H9 (cell line): ENCODE measurements at regions not wholly inside any gene's neighbourhood (a gene's known extent, or its start where the extent isn't known, plus 50 kb on each side); places are given as distances from the start of the nearest gene placed in this dataset.

ENCODE experiments used
- DNase-seq: peaks from one replicate; pipeline ENCODE4 v3.0.0-alpha.2; 2017
- H2AFZ ChIP-seq: one replicate; pipeline ENCODE4 v1.6.1; 2013; ENCODE audit warnings: mild to moderate bottlenecking, low read length, control low read depth, moderate library complexity
- H2AK5ac ChIP-seq: 2 replicates; pipeline ENCODE4 v1.6.1; 2013; ENCODE audit warnings: low read length, control low read depth, mixed read lengths; ENCODE audit not compliant: insufficient read length
- H2BK120ac ChIP-seq: one replicate; pipeline ENCODE4 v1.6.1; 2013; ENCODE audit warnings: low read depth, mild to moderate bottlenecking, low read length, control low read depth, inconsistent platforms; ENCODE audit not compliant: poor library complexity, severe bottlenecking
- H2BK12ac ChIP-seq: 2 replicates; pipeline ENCODE4 v1.6.1; 2013; ENCODE audit warnings: low read length, control low read depth, mixed read lengths, low read depth; ENCODE audit not compliant: insufficient read length
- H2BK15ac ChIP-seq: 2 replicates; pipeline ENCODE4 v1.6.1; 2013; ENCODE audit warnings: low read depth, low read length, control low read depth
- H2BK20ac ChIP-seq: one replicate; pipeline ENCODE4 v1.6.1; 2013; ENCODE audit warnings: low read depth, mild to moderate bottlenecking, low read length, control low read depth, inconsistent platforms; ENCODE audit not compliant: poor library complexity, severe bottlenecking
- H2BK5ac ChIP-seq: 2 replicates; pipeline ENCODE4 v1.6.1; 2013; ENCODE audit warnings: low read length, control low read depth, mixed read lengths; ENCODE audit not compliant: insufficient read length
- H3K14ac ChIP-seq: 2 replicates; pipeline ENCODE4 v1.6.1; 2013; ENCODE audit warnings: low read length, control low read depth; ENCODE audit not compliant: insufficient read depth
- H3K18ac ChIP-seq: 2 replicates; pipeline ENCODE4 v1.6.1; 2013; ENCODE audit warnings: low read depth, mild to moderate bottlenecking, mixed read lengths, low read length, control low read depth; ENCODE audit not compliant: insufficient read length
- H3K23ac ChIP-seq: 2 replicates; pipeline ENCODE4 v1.6.1; 2013; ENCODE audit warnings: low read length, control low read depth, mixed read lengths, low read depth; ENCODE audit not compliant: insufficient read length
- H3K23me2 ChIP-seq: 2 replicates; pipeline ENCODE4 v1.6.1; 2013; ENCODE audit warnings: low read depth, mild to moderate bottlenecking, mixed read lengths, low read length, control low read depth; ENCODE audit not compliant: insufficient read length, poor library complexity, severe bottlenecking
- H3K27ac ChIP-seq: 2 replicates; pipeline ENCODE4 v1.5.1; 2013; ENCODE audit warnings: low read length, control low read depth, mixed read lengths, low read depth; ENCODE audit not compliant: insufficient read length
- H3K27me3 ChIP-seq: 2 replicates; pipeline ENCODE4 v1.6.1; 2013; ENCODE audit warnings: low read length, control low read depth, inconsistent platforms; ENCODE audit not compliant: insufficient read depth
- H3K4ac ChIP-seq: 2 replicates; pipeline ENCODE4 v1.6.1; 2013; ENCODE audit warnings: low read depth, mild to moderate bottlenecking, control low read depth, inconsistent platforms, low read length, moderate library complexity
- H3K4me1 ChIP-seq: 2 replicates; pipeline ENCODE4 v1.6.1; 2013; ENCODE audit warnings: low read length, control low read depth, inconsistent platforms; ENCODE audit not compliant: insufficient read depth
- H3K4me2 ChIP-seq: 2 replicates; pipeline ENCODE4 v1.6.1; 2013; ENCODE audit warnings: low read length, control low read depth, mixed read lengths; ENCODE audit not compliant: insufficient read length, insufficient read depth
- H3K56ac ChIP-seq: 2 replicates; pipeline ENCODE4 v1.6.1; 2013; ENCODE audit warnings: low read depth, mild to moderate bottlenecking, mixed read lengths, low read length, control low read depth; ENCODE audit not compliant: insufficient read length
- H3K79me1 ChIP-seq: 2 replicates; pipeline ENCODE4 v1.6.1; 2013; ENCODE audit warnings: low read depth, mild to moderate bottlenecking, moderate library complexity, low read length, control low read depth, inconsistent platforms; ENCODE audit not compliant: insufficient read depth, poor library complexity, severe bottlenecking
- H3K79me2 ChIP-seq: 2 replicates; pipeline ENCODE4 v1.6.1; 2013; ENCODE audit warnings: low read length, control low read depth, inconsistent platforms; ENCODE audit not compliant: insufficient read depth
- H3K9ac ChIP-seq: 2 replicates; pipeline ENCODE4 v1.6.1; 2013; ENCODE audit warnings: low read length, control low read depth, mixed read lengths; ENCODE audit not compliant: insufficient read length; ENCODE audit errors: extremely low read depth
- H3K9me3 ChIP-seq: one replicate; pipeline ENCODE4 v1.6.1; 2013; ENCODE audit warnings: low read depth, low read length, inconsistent platforms; ENCODE audit not compliant: control insufficient read depth
- H3T11ph ChIP-seq: one replicate; pipeline ENCODE4 v1.6.1; 2013; ENCODE audit warnings: mild to moderate bottlenecking, low read length, control low read depth, inconsistent platforms
- H4K20me1 ChIP-seq: one replicate; pipeline ENCODE4 v1.6.1; 2013; ENCODE audit not compliant: control insufficient read depth, insufficient read length, insufficient read depth
- H4K5ac ChIP-seq: 2 replicates; pipeline ENCODE4 v1.6.1; 2013; ENCODE audit warnings: low read depth, mild to moderate bottlenecking, mixed read lengths, low read length, control low read depth; ENCODE audit not compliant: insufficient read length
- H4K8ac ChIP-seq: replicated peaks from 2 replicates; pipeline ENCODE4 v1.6.1; 2013; ENCODE audit warnings: low read length, control low read depth, mixed read lengths, low read depth; ENCODE audit not compliant: insufficient read length
- H4K91ac ChIP-seq: 2 replicates; pipeline ENCODE4 v1.6.1; 2013; ENCODE audit warnings: low read depth, mild to moderate bottlenecking, moderate library complexity, mixed read lengths, low read length, control low read depth; ENCODE audit not compliant: insufficient read length
- H3K27ac Mint-ChIP-seq, 3 experiments: 2 replicates in 2 of 3; 3 replicates in 1 of 3; pipeline ENCODE4 v1.8.0; 2020 to 2021; ENCODE audit warnings: mixed read lengths in 3 of 3, mild to moderate bottlenecking in 1 of 3, moderate library complexity in 1 of 3
- H3K27me3 Mint-ChIP-seq: 2 replicates; pipeline ENCODE4 v1.8.0; 2021; ENCODE audit warnings: low read depth, mild to moderate bottlenecking, moderate library complexity, mixed read lengths
- H3K36me3 Mint-ChIP-seq, 3 experiments: 2 replicates in 2 of 3; 3 replicates in 1 of 3; pipeline ENCODE4 v1.8.0; 2020 to 2021; ENCODE audit warnings: low read depth in 3 of 3, mixed read lengths in 3 of 3; ENCODE audit not compliant: insufficient read depth in 1 of 3
- H3K4me1 Mint-ChIP-seq, 2 experiments: 2 replicates each; pipeline ENCODE4 v1.8.0; 2020; ENCODE audit warnings: mixed read lengths in 2 of 2
- H3K4me3 Mint-ChIP-seq, 2 experiments: 2 replicates in 1 of 2; 3 replicates in 1 of 2; pipeline ENCODE4 v1.8.0; 2020 to 2021; ENCODE audit warnings: mild to moderate bottlenecking in 2 of 2, mixed read lengths in 2 of 2, moderate library complexity in 1 of 2
- H3K9me3 Mint-ChIP-seq, 2 experiments: 2 replicates in 1 of 2; 3 replicates in 1 of 2; pipeline ENCODE4 v1.8.0; 2020; ENCODE audit warnings: mild to moderate bottlenecking in 2 of 2, mixed read lengths in 2 of 2, moderate library complexity in 1 of 2
- WGBS: extraction: QIAGEN DNeasy Blood & Tissue Kit; methylation state at CpG from one replicate; pipeline ENCODE4 v1.1.7; 2013; ENCODE audit warnings: missing lambda C conversion rate, low lambda C conversion rate, mixed read lengths; ENCODE audit not compliant: insufficient read length; ENCODE audit errors: extremely low coverage; 5-methylcytosine and 5-hydroxymethylcytosine counted together
- TF ChIP-seq, protein P1 (sequence below): fragments of 200-600 bp; sonication (generic); conservative IDR thresholded peaks from 3 replicates; pipeline ENCODE4 v1.8.0; 2021; ENCODE audit warnings: antibody characterized with exemption, mild to moderate bottlenecking

DNA sequence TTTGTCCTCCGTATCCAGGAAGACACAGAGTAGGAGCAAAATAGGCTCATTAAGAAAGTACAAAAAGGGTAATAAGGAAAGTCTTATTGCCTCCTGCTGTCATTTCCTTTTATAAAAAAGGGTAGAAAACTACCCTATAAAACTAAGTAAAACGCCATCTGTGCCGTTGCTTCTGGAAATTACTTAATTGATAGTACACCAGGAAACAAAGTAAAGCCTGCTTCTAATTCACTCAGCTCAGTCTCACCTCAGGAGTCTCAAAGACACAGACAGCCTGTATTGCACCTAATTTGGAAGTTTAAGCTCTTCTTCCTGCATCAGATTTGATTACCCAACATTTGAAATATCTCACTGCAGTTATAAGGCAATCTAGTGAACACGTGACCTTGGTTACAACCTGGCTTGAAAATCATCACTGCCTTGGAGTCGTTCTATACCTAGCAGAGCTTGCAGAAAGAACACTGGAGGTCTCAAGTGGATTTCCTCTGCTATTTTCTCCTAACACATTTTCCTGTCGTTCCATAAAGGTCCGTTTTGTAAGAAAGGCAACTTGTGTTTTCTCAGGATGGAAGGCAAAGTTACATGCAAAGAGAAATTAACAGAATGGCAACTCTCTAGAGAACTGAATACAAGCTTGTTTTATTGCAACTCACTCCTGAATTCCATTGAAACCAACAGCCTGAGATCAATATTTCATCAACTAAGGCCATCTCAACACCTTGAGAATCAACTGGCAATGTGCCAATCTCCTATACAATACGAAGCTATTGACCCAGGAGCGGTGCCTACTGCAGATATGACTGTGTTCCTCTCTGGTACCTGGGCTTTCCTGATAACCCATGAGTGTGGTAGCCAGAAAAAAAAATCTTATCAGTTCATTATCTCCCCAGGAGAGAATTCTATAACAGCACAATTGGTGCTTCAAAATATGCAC, 203.3 kb upstream of the LMCD1 start:
- Histone ChIP-seq H2BK120ac (no peak overlapping the region), H3K9ac (no peak overlapping the region), H3K4me2 (no peak overlapping the region), H3K23me2 (no peaks in the 10 kb centered on the region), H3K4ac (no peak overlapping the region), H3K56ac (no peak overlapping the region), H4K5ac (no peak overlapping the region), H2BK5ac (no peak overlapping the region), H3K23ac (no peak overlapping the region), H3K27me3 (no peaks in the 10 kb centered on the region), H4K20me1 (no peaks in the 10 kb centered on the region), H3K27ac (no peak overlapping the region), H3K14ac (no peak overlapping the region), H3K79me2 (no peaks in the 10 kb centered on the region), H3K79me1 (no peaks in the 10 kb centered on the region), H2AFZ (no peak overlapping the region), H3K4me1 (no peaks in the 10 kb centered on the region), H2AK5ac (no peak overlapping the region), H4K8ac (no peak overlapping the region), H3K9me3 (no peaks in the 10 kb centered on the region), H2BK15ac (no peak overlapping the region), H4K91ac (no peak overlapping the region), H3K18ac (no peak overlapping the region), H3T11ph (no peak overlapping the region), H2BK20ac (no peak overlapping the region), H2BK12ac (no peak overlapping the region)
- no peak for DNase-seq
- H3K36me3 Mint-ChIP-seq, result no peaks in the 10 kb centered on the region
- no CpG with 5 or more reads among the region's 9 CpGs for WGBS
- H3K9me3 Mint-ChIP-seq, result no peaks in the 10 kb centered on the region
- H3K4me3 Mint-ChIP-seq, result no peak overlapping the region
- TF ChIP-seq, protein P1, sequence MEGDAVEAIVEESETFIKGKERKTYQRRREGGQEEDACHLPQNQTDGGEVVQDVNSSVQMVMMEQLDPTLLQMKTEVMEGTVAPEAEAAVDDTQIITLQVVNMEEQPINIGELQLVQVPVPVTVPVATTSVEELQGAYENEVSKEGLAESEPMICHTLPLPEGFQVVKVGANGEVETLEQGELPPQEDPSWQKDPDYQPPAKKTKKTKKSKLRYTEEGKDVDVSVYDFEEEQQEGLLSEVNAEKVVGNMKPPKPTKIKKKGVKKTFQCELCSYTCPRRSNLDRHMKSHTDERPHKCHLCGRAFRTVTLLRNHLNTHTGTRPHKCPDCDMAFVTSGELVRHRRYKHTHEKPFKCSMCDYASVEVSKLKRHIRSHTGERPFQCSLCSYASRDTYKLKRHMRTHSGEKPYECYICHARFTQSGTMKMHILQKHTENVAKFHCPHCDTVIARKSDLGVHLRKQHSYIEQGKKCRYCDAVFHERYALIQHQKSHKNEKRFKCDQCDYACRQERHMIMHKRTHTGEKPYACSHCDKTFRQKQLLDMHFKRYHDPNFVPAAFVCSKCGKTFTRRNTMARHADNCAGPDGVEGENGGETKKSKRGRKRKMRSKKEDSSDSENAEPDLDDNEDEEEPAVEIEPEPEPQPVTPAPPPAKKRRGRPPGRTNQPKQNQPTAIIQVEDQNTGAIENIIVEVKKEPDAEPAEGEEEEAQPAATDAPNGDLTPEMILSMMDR, result no peak
- peaks cover 10 to 13% of the 10 kb centered on the region in 2 experiments for H3K4me1 Mint-ChIP-seq
- no peak overlapping the region for H3K27ac Mint-ChIP-seq
- H3K27me3 Mint-ChIP-seq, result no peaks in the 10 kb centered on the region; the same call in 1 of the 2 replicates
